ENCODE measurements at regions not wholly inside any gene's neighbourhood (a gene's known extent, or its start where the extent isn't known, plus 50 kb on each side); places are given as distances from the start of the nearest gene placed in this dataset.

DNA sequence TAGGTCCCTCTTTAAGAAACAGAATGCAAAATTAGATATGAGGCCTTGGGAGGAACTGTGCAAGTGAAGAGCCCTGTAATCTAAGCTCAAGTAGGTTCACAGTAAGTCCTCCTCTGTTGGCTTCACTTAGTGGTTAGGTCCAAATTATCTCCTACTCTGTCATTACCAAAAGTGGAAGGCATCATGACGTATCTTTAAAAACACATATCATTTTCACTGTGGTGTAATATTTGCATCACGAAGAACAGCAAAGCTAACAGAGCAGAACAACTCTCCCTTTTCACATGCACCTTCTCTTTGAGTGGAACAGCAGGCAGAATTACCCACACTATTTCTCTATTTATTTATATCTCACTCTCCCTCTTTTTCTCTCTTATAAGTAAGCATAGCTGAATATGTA is 240.5 kb upstream of the CCNH start:
- no peaks in the 10 kb centered on the region for H3K9me3 ChIP-seq (ENCODE audit: insufficient read depth, low read depth, low read length)
- no peaks in the 10 kb centered on the region for H3K27me3 ChIP-seq (ENCODE audit: insufficient read depth, low read length)
- WGBS (ENCODE audit: extremely low coverage, insufficient coverage, insufficient read length) = no CpG with 5 or more reads among the region's 2 CpGs
- no peak overlapping the region for H3K27ac ChIP-seq (ENCODE audit: low read depth, low read length)
- no peak overlapping the region for H2BK120ac ChIP-seq (ENCODE audit: insufficient read depth, low read length, poor library complexity)
- no peaks in the 10 kb centered on the region for H3K4me1 ChIP-seq (ENCODE audit: control insufficient read depth in 1 of 2, insufficient read depth in 2 of 2, low read length in 2 of 2)
- no peak overlapping the region for H3K9ac ChIP-seq (ENCODE audit: low read length)
- no peaks in the 10 kb centered on the region for H3K36me3 ChIP-seq (ENCODE audit: control insufficient read depth in 1 of 2, insufficient read depth in 2 of 2, low read length in 2 of 2)
- H3K79me1 ChIP-seq (ENCODE audit: low read length) = no peaks in the 10 kb centered on the region
- no peak overlapping the region for H2AFZ ChIP-seq (ENCODE audit: insufficient read depth, low read length, poor library complexity)
- H3K79me2 ChIP-seq (ENCODE audit: control insufficient read depth, insufficient read depth, low read length, poor library complexity) = no peaks in the 10 kb centered on the region
- H4K91ac ChIP-seq (ENCODE audit: low read depth, low read length) = no peak overlapping the region
- no peak overlapping the region for H2AK5ac ChIP-seq (ENCODE audit: low read length)
- no peak for DNase-seq
- H3K4me2 ChIP-seq (ENCODE audit: low read length) = no peak overlapping the region
- H3K18ac ChIP-seq (ENCODE audit: low read length) = no peak overlapping the region
- no peak overlapping the region for H3K23ac ChIP-seq (ENCODE audit: low read length)
- no peak overlapping the region for H2BK5ac ChIP-seq (ENCODE audit: low read depth, low read length, poor library complexity)
- H4K8ac ChIP-seq (ENCODE audit: low read depth, low read length) = no peak overlapping the region
- H4K12ac ChIP-seq (ENCODE audit: low read depth, low read length) = no peak overlapping the region
- H3K4ac ChIP-seq (ENCODE audit: low read depth, low read length) = no peak overlapping the region
- H2BK12ac ChIP-seq (ENCODE audit: low read length) = no peak overlapping the region
- H3K14ac ChIP-seq (ENCODE audit: low read length) = no peak overlapping the region
- H3K4me3 ChIP-seq (ENCODE audit: low read depth, low read length) = no peak overlapping the region

DNA sequence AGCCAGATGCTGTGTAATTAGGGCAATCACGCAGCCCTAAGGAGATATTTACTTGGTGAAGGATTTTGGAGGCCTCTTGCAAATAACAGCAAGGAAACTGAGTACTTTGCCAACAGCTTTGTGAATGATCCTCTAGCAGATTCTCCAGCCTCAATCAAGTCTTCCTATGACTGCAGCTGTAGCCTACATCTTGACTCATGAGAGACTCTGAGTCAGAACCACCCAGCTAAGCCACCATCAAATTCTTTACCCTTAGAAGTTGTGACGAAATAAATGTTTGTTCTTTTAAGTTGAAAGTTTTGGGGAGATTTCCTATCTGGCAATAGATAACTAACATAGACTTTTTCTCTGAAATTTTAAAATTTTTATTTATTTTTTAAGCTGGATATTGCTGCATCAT is 237.6 kb upstream of the CCNH start:
- H2BK120ac ChIP-seq (ENCODE audit: insufficient read depth, low read length, poor library complexity) = no peak overlapping the region
- no peak overlapping the region for H3K23ac ChIP-seq (ENCODE audit: low read length)
- H2BK12ac ChIP-seq (ENCODE audit: low read length) = no peak overlapping the region
- H3K79me1 ChIP-seq (ENCODE audit: low read length) = no peaks in the 10 kb centered on the region
- H3K9me3 ChIP-seq (ENCODE audit: insufficient read depth, low read depth, low read length) = no peaks in the 10 kb centered on the region
- no peaks in the 10 kb centered on the region for H3K27me3 ChIP-seq (ENCODE audit: insufficient read depth, low read length)
- no peak overlapping the region for H4K91ac ChIP-seq (ENCODE audit: low read depth, low read length)
- no peak overlapping the region for H4K12ac ChIP-seq (ENCODE audit: low read depth, low read length)
- H3K18ac ChIP-seq (ENCODE audit: low read length) = no peak overlapping the region
- H3K4ac ChIP-seq (ENCODE audit: low read depth, low read length) = no peak overlapping the region
- H3K36me3 ChIP-seq (ENCODE audit: control insufficient read depth in 1 of 2, insufficient read depth in 2 of 2, low read length in 2 of 2) = no peaks in the 10 kb centered on the region
- H3K4me1 ChIP-seq (ENCODE audit: control insufficient read depth in 1 of 2, insufficient read depth in 2 of 2, low read length in 2 of 2) = no peaks in the 10 kb centered on the region
- H3K4me2 ChIP-seq (ENCODE audit: low read length) = no peak overlapping the region
- H2BK5ac ChIP-seq (ENCODE audit: low read depth, low read length, poor library complexity) = no peak overlapping the region
- H3K14ac ChIP-seq (ENCODE audit: low read length) = no peak overlapping the region
- H3K4me3 ChIP-seq (ENCODE audit: low read depth, low read length) = no peak overlapping the region
- no peaks in the 10 kb centered on the region for H3K79me2 ChIP-seq (ENCODE audit: control insufficient read depth, insufficient read depth, low read length, poor library complexity)
- H4K8ac ChIP-seq (ENCODE audit: low read depth, low read length) = no peak overlapping the region
- DNase-seq = peak; percentile 22 to 60
- H2AK5ac ChIP-seq (ENCODE audit: low read length) = no peak overlapping the region
- WGBS (ENCODE audit: extremely low coverage, insufficient coverage, insufficient read length) = no CpG with 5 or more reads among the region's 2 CpGs
- H3K9ac ChIP-seq (ENCODE audit: low read length) = no peak overlapping the region
- no peak overlapping the region for H2AFZ ChIP-seq (ENCODE audit: insufficient read depth, low read length, poor library complexity)
- no peak overlapping the region for H3K27ac ChIP-seq (ENCODE audit: low read depth, low read length)

- Histone ChIP-seq H2AK5ac (ENCODE audit: low read length) (no peak overlapping the region), H3K9ac (ENCODE audit: low read length) (no peak overlapping the region), H3K4me3 (ENCODE audit: low read depth, low read length) (no peak overlapping the region), H3K18ac (ENCODE audit: low read length) (no peak overlapping the region), H2AFZ (ENCODE audit: insufficient read depth, low read length, poor library complexity) (no peak overlapping the region), H2BK5ac (ENCODE audit: low read depth, low read length, poor library complexity) (no peak overlapping the region), H3K4me2 (ENCODE audit: low read length) (no peak overlapping the region), H2BK12ac (ENCODE audit: low read length) (no peak overlapping the region), H3K23ac (ENCODE audit: low read length) (no peak overlapping the region), H4K8ac (ENCODE audit: low read depth, low read length) (no peak overlapping the region), H3K27me3 (ENCODE audit: insufficient read depth, low read length) (no peaks in the 10 kb centered on the region), H4K91ac (ENCODE audit: low read depth, low read length) (no peak overlapping the region), H3K36me3 (ENCODE audit: control insufficient read depth in 1 of 2, insufficient read depth in 2 of 2, low read length in 2 of 2) (no peaks in the 10 kb centered on the region), H3K27ac (ENCODE audit: low read depth, low read length) (no peak overlapping the region), H3K14ac (ENCODE audit: low read length) (no peak overlapping the region), H4K12ac (ENCODE audit: low read depth, low read length) (no peak overlapping the region), H3K4ac (ENCODE audit: low read depth, low read length) (no peak overlapping the region), H3K4me1 (ENCODE audit: control insufficient read depth in 1 of 2, insufficient read depth in 2 of 2, low read length in 2 of 2) (no peaks in the 10 kb centered on the region), H3K79me1 (ENCODE audit: low read length) (no peaks in the 10 kb centered on the region), H3K9me3 (ENCODE audit: insufficient read depth, low read depth, low read length) (no peaks in the 10 kb centered on the region), H3K79me2 (ENCODE audit: control insufficient read depth, insufficient read depth, low read length, poor library complexity) (no peaks in the 10 kb centered on the region), H2BK120ac (ENCODE audit: insufficient read depth, low read length, poor library complexity) (no peak overlapping the region)
- no CpG with 5 or more reads among the region's 4 CpGs for WGBS (ENCODE audit: extremely low coverage, insufficient coverage, insufficient read length)
- DNase-seq = peak; percentile 69 to 70
These were observed 236.7 kb upstream of the CCNH start for GRCh38 chr5:87649455-87649854.

GRCh38 chr5:87645224-87645623 is 232.5 kb upstream of the CCNH start:
- H3K79me1 ChIP-seq (ENCODE audit: low read length) = no peaks in the 10 kb centered on the region
- H3K9ac ChIP-seq (ENCODE audit: low read length) = no peak overlapping the region
- no peaks in the 10 kb centered on the region for H3K4me1 ChIP-seq (ENCODE audit: control insufficient read depth in 1 of 2, insufficient read depth in 2 of 2, low read length in 2 of 2)
- H3K27ac ChIP-seq (ENCODE audit: low read depth, low read length) = no peak overlapping the region
- H3K36me3 ChIP-seq (ENCODE audit: control insufficient read depth in 1 of 2, insufficient read depth in 2 of 2, low read length in 2 of 2) = no peaks in the 10 kb centered on the region
- H4K8ac ChIP-seq (ENCODE audit: low read depth, low read length) = no peak overlapping the region
- H3K4me2 ChIP-seq (ENCODE audit: low read length) = no peak overlapping the region
- H4K12ac ChIP-seq (ENCODE audit: low read depth, low read length) = no peak overlapping the region
- H3K9me3 ChIP-seq (ENCODE audit: insufficient read depth, low read depth, low read length) = no peaks in the 10 kb centered on the region
- no peak overlapping the region for H4K91ac ChIP-seq (ENCODE audit: low read depth, low read length)
- H3K79me2 ChIP-seq (ENCODE audit: control insufficient read depth, insufficient read depth, low read length, poor library complexity) = no peaks in the 10 kb centered on the region
- no peak overlapping the region for H2BK5ac ChIP-seq (ENCODE audit: low read depth, low read length, poor library complexity)
- no CpG with 5 or more reads among the region's 3 CpGs for WGBS (ENCODE audit: extremely low coverage, insufficient coverage, insufficient read length)
- no peak overlapping the region for H3K14ac ChIP-seq (ENCODE audit: low read length)
- no peak overlapping the region for H2BK12ac ChIP-seq (ENCODE audit: low read length)
- no peak overlapping the region for H3K4ac ChIP-seq (ENCODE audit: low read depth, low read length)
- H2BK120ac ChIP-seq (ENCODE audit: insufficient read depth, low read length, poor library complexity) = no peak overlapping the region
- H3K4me3 ChIP-seq (ENCODE audit: low read depth, low read length) = no peak overlapping the region
- DNase-seq = no peak
- H2AK5ac ChIP-seq (ENCODE audit: low read length) = no peak overlapping the region
- no peak overlapping the region for H3K23ac ChIP-seq (ENCODE audit: low read length)
- H3K18ac ChIP-seq (ENCODE audit: low read length) = no peak overlapping the region
- no peaks in the 10 kb centered on the region for H3K27me3 ChIP-seq (ENCODE audit: insufficient read depth, low read length)
- H2AFZ ChIP-seq (ENCODE audit: insufficient read depth, low read length, poor library complexity) = no peak overlapping the region

GRCh38 chr5:87640902-87641301 is 228.2 kb upstream of the CCNH start:
- no peak overlapping the region for H3K9ac ChIP-seq (ENCODE audit: low read length)

More at GRCh38 chr5:87640902-87641301, 228.2 kb upstream of the CCNH start:
- Histone ChIP-seq H3K27me3 (ENCODE audit: insufficient read depth, low read length) (no peaks in the 10 kb centered on the region), H3K4me2 (ENCODE audit: low read length) (no peak overlapping the region), H3K27ac (ENCODE audit: low read depth, low read length) (no peak overlapping the region), H4K91ac (ENCODE audit: low read depth, low read length) (no peak overlapping the region), H3K4ac (ENCODE audit: low read depth, low read length) (no peak overlapping the region), H3K4me3 (ENCODE audit: low read depth, low read length) (no peak overlapping the region), H4K12ac (ENCODE audit: low read depth, low read length) (no peak overlapping the region), H3K79me1 (ENCODE audit: low read length) (no peaks in the 10 kb centered on the region), H2BK5ac (ENCODE audit: low read depth, low read length, poor library complexity) (no peak overlapping the region), H3K79me2 (ENCODE audit: control insufficient read depth, insufficient read depth, low read length, poor library complexity) (no peaks in the 10 kb centered on the region), H2AFZ (ENCODE audit: insufficient read depth, low read length, poor library complexity) (no peak overlapping the region), H4K8ac (ENCODE audit: low read depth, low read length) (no peak overlapping the region), H2AK5ac (ENCODE audit: low read length) (no peak overlapping the region), H2BK120ac (ENCODE audit: insufficient read depth, low read length, poor library complexity) (no peak overlapping the region), H3K4me1 (ENCODE audit: control insufficient read depth in 1 of 2, insufficient read depth in 2 of 2, low read length in 2 of 2) (no peaks in the 10 kb centered on the region), H3K14ac (ENCODE audit: low read length) (no peak overlapping the region), H3K9me3 (ENCODE audit: insufficient read depth, low read depth, low read length) (no peaks in the 10 kb centered on the region), H3K23ac (ENCODE audit: low read length) (no peak overlapping the region), H3K18ac (ENCODE audit: low read length) (no peak overlapping the region), H3K36me3 (ENCODE audit: control insufficient read depth in 1 of 2, insufficient read depth in 2 of 2, low read length in 2 of 2) (no peaks in the 10 kb centered on the region), H2BK12ac (ENCODE audit: low read length) (no peak overlapping the region)
- no peak for DNase-seq

Data from trophoblast cell (in vitro differentiated cells and primary cell).